ENCODE measurements at regions not wholly inside any gene's neighbourhood (a gene's known extent, or its start where the extent isn't known, plus 50 kb on each side); places are given as distances from the start of the nearest gene placed in this dataset.

GRCh38 chr9:135385793-135386192, 93.8 kb upstream of the PPP1R26 start:
- TF ChIP-seq POLR2AphosphoS5 (IDR thresholded peaks at IDR 0.05; ENCODE audit: low read depth, low read length) (no peak), POLR2A (IDR thresholded peaks at IDR 0.05; ENCODE audit: low read depth, low read length) (no peak)
